ENCODE measurements at regions not wholly inside any gene's neighbourhood (a gene's known extent, or its start where the extent isn't known, plus 50 kb on each side); places are given as distances from the start of the nearest gene placed in this dataset.
A peak's percentile ranks its signal among the peaks of the same experiment; 100 is the strongest.
"Not testable (repeated sequence)": the region's sequence is repeated elsewhere in the genome, so short reads cannot be mapped to it uniquely, and the experiment has no call there.

DNA sequence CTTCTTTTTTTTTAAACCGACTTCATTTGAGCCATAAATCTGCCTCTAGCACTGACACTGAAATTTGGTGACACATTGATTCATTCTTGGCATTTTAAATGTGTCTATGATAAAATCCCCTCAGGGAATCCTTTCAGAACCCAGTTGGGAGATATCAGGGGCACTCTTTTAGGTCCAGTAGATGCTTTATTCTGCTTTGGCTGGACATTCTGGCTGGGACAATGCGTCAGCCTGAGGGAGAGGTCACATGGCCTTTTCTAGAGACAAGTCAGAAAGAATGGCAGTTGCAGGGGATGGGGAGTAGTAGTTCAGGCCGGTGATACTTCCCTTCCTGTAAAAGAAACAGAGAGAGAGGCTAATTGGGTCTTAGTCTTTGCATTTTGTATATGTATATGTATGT, 63.1 kb downstream of the TRIM43 start:
- ATAC-seq; H3K4me1 ChIP-seq; DNase-seq; H3K27me3 ChIP-seq (ENCODE audit: insufficient read depth in 3 of 3, low read length in 2 of 3); H3K27ac ChIP-seq; H3K36me3 ChIP-seq (ENCODE audit: insufficient read depth in 1 of 2, low read depth in 1 of 2); H3K9me3 ChIP-seq; intact Hi-C loops (cut with DNase I); H3K4me3 ChIP-seq: not testable (repeated sequence)
- WGBS, 3 donors: no CpG with 5 or more reads among the region's 3 CpGs

DNA sequence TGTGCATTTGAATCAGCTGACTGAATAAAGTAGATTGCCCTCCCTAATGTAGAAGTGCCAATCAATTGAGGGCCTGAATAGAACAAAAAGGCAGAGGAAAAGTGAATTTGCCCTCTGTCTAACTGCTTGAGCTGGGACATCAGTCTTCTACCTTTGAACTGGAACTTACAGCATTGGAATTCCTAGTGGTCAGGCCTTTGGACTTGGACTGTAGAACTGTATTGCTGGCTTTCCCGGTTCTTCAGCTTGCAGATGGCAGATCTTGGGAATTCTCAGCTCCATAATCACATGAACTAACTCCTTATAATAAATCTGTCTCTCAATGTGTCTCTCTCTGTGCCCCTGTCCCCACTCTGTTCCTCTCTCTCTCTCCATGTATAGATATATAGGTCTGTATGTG, 64.8 kb downstream of the TRIM43 start:
- H3K27ac ChIP-seq; H3K4me1 ChIP-seq; H3K4me3 ChIP-seq; H3K27me3 ChIP-seq (ENCODE audit: insufficient read depth in 3 of 3, low read length in 2 of 3); H3K9me3 ChIP-seq; DNase-seq; intact Hi-C loops (cut with DNase I); H3K36me3 ChIP-seq (ENCODE audit: insufficient read depth in 1 of 2, low read depth in 1 of 2); ATAC-seq: not testable (repeated sequence)
- 90 to 100% (median 100%) methylated on average over 1 of the region's 1 CpG for WGBS, 3 donors

DNA sequence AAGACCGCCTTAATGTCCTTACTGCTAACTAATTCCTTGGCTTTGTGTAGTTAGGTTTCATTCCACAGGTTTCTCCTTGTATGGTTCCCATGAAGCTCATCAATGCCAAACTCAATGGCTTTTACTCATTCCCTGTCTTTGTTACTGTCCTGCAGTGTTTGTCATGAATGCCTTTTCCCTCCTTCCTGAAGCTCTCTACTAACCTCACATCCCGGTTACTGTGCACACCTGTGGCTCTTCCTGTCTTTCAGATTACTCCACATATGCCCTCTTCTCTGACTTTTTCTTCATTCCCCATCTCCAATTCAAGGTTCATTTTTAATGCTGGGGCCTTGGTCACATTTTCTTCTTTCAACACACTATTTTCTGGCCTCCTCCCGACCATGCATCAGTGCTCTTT, 66.1 kb downstream of the TRIM43 start:
- H3K27ac ChIP-seq; H3K4me3 ChIP-seq; H3K27me3 ChIP-seq (ENCODE audit: insufficient read depth in 3 of 3, low read length in 2 of 3); H3K36me3 ChIP-seq (ENCODE audit: insufficient read depth in 1 of 2, low read depth in 1 of 2); H3K9me3 ChIP-seq; DNase-seq; H3K4me1 ChIP-seq; intact Hi-C loops (cut with DNase I); ATAC-seq: not testable (repeated sequence)
- 93 to 96% (median 96%) methylated on average over 3 of the region's 3 CpGs for WGBS, 3 donors

DNA sequence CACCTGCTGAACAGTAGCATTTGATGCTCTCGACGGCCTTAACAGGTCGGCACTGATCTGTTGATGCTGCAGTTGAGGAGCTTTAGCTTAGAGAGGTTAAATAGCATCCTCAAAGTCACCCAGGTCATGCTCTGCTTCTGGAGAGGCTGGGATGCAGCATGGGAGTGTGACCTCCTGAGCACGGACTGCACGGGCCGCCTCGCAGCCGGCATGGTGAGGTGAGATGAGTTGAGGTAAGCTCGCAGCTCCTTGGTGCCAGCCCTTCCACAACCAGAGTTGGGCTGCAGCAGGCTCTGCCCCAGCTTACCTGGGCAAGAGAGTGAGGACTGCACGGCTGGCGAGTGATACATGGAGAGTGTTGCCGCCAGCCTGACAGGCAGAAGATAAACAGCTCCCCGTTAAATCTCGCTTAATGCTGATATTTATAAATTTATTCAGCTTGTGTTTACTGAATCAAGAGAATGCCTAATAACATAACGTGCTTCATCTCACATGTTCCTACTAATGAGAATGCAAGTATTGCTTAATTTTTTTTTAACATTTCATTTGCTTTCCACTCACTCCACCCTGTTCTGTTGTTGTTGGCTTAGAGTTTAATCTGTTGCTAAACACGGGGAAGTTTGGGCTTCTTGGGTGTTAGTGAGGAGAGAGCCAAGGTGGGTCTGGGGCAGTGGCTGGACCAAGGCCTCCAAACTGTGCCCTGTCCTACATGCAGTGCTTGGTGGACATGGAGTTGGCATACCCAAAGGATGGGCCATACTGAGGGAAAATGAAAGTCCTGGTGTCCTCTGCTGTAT, 69.2 kb downstream of the TRIM43 start:
- H3K4me3 ChIP-seq; ATAC-seq; H3K9me3 ChIP-seq; H3K4me1 ChIP-seq; H3K27me3 ChIP-seq (ENCODE audit: insufficient read depth in 3 of 3, low read length in 2 of 3); intact Hi-C loops (cut with DNase I); H3K27ac ChIP-seq; DNase-seq; H3K36me3 ChIP-seq (ENCODE audit: insufficient read depth in 1 of 2, low read depth in 1 of 2): not testable (repeated sequence)
- WGBS, 3 donors: 91 to 96% (median 94%) methylated on average over 15 to 16 of the region's 16 CpGs

DNA sequence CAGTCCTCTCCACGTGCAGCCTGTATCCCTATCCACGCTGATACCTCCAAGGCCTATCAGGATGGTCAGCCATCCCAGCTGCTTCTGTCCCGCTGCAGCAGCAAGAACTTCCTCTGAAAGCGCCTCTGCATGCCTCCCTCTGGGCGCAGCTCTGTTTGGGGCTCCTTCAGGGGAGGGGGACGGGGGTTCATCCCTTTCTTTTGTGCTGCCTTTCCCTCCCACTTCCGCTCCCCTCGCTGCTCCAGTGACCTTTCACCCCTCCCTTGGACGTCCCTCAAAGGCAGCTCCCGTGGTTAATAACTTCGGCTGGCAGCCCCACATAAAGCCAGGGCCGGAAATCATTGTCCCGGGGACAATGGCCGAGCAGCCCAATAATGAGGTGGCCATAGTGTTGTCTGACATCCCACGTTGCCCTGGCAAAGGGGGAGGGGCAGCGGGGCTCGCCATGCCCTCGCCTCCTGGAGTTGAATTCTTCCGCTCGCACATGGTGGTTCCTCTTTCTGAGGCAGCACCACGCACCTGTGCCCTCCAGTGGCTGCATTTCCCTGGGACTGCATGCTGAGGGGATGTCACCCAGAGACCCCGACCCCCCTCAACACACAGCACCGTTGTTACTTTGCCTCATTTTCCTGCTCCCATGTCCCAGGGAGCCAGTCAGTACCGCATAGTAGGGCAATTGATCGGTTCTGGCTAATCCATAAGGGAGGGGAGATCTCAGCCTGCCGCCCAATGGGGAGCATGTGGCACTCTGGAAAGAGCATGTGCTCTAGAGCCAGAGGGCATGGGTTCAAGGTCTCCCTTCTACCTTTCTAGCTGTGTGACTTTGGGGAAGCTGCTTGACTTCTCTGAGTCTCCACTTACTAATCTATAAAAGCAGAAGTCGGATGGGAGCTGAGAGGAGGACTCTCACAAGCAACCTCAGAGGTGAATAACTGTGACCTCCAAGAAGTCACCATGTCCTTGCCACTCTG, 72.0 kb downstream of the TRIM43 start:
- H3K4me3 ChIP-seq; H3K4me1 ChIP-seq; ATAC-seq; H3K27me3 ChIP-seq (ENCODE audit: insufficient read depth in 3 of 3, low read length in 2 of 3); H3K27ac ChIP-seq; intact Hi-C loops (cut with DNase I); H3K9me3 ChIP-seq; DNase-seq; H3K36me3 ChIP-seq (ENCODE audit: insufficient read depth in 1 of 2, low read depth in 1 of 2): not testable (repeated sequence)
- WGBS, 3 donors: 59 to 73% (median 63%) methylated on average over 24 to 27 of the region's 27 CpGs

DNA sequence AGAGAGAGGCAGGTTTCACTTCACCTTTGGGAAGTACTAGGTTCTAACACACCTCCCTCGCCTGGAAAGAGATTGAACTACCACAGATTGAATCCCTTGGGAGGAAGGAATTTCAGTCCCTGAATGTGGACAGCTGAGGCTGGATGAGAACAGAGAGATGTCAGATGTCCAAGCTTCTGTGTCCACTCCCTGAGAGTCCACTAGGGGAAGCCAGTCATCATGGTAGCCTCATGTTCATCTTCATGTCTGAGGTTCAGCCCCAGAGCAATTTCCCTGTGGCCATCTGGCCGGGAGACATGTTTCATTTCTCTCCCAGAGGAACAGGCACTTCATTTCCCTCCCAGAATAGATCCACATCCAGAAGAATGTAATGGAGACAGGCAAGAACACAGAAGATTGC, 74.8 kb downstream of the TRIM43 start:
- intact Hi-C loops (cut with DNase I); H3K27ac ChIP-seq; DNase-seq; H3K4me1 ChIP-seq; H3K27me3 ChIP-seq (ENCODE audit: insufficient read depth in 3 of 3, low read length in 2 of 3); H3K9me3 ChIP-seq; H3K4me3 ChIP-seq; H3K36me3 ChIP-seq (ENCODE audit: insufficient read depth in 1 of 2, low read depth in 1 of 2): not testable (repeated sequence)
- 45 to 65% (median 57%) methylated on average over 2 of the region's 2 CpGs for WGBS, 3 donors
- peak in 1 of 4 donors; percentile 46 for ATAC-seq

DNA sequence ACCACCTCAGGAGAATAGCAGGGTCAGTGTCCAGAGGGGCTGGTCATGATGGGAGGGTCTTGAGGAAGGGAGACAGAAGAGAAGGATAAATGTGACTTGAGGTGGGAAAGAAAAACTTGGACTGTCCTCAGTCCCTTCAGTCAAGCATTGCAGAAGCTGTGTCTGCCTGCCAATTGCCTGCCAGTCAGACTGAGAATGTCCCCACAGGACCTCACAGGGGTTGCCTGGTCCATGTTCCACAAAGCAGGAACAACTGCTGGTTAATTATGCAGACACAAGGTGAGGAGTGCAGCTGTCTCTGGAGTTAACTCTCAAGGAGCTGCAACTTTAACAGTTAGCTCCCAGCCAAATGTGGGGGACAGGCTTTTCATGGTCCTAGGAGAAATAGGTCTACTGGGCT, 75.7 kb downstream of the TRIM43 start:
- Histone ChIP-seq H3K27me3 (ENCODE audit: insufficient read depth in 3 of 3, low read length in 2 of 3) (peaks cover 0 to 5% (median 2%) of the 10 kb centered on the region in 3 donors), H3K4me3 (no peak overlapping the region), H3K9me3 (no peaks in the 10 kb centered on the region), H3K4me1 (no peaks in the 10 kb centered on the region), H3K27ac (no peak overlapping the region), H3K36me3 (ENCODE audit: insufficient read depth in 1 of 2, low read depth in 1 of 2) (no peaks in the 10 kb centered on the region)
- DNase-seq (no peak), ATAC-seq (no peak)
- intact Hi-C loops (cut with DNase I): no loop called here
- TF ChIP-seq, protein P1, sequence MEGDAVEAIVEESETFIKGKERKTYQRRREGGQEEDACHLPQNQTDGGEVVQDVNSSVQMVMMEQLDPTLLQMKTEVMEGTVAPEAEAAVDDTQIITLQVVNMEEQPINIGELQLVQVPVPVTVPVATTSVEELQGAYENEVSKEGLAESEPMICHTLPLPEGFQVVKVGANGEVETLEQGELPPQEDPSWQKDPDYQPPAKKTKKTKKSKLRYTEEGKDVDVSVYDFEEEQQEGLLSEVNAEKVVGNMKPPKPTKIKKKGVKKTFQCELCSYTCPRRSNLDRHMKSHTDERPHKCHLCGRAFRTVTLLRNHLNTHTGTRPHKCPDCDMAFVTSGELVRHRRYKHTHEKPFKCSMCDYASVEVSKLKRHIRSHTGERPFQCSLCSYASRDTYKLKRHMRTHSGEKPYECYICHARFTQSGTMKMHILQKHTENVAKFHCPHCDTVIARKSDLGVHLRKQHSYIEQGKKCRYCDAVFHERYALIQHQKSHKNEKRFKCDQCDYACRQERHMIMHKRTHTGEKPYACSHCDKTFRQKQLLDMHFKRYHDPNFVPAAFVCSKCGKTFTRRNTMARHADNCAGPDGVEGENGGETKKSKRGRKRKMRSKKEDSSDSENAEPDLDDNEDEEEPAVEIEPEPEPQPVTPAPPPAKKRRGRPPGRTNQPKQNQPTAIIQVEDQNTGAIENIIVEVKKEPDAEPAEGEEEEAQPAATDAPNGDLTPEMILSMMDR (IDR thresholded peaks at IDR 0.05): no peak

DNA sequence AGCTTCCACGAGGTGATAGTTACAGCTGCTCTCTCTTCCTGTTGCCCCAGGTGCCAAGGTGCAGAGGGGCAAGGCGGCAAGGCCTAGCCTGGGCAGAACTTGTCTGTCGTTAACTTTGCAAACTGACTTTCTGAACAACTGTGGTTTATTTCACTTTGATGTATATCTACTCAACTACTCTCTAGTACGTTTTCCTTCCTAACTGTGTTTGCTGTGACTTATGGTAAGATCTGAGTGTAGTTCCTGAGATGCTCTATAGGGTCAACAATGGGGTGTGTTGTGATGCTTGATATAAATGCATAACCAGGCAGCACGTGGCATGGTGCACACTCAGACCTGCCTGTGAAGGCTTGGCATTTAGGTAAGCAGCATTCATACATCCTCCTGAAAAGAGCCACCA, 77.1 kb downstream of the TRIM43 start:
- intact Hi-C loops (cut with DNase I); H3K27ac ChIP-seq; H3K4me3 ChIP-seq; H3K36me3 ChIP-seq (ENCODE audit: insufficient read depth in 1 of 2, low read depth in 1 of 2); ATAC-seq; H3K27me3 ChIP-seq (ENCODE audit: insufficient read depth in 3 of 3, low read length in 2 of 3); H3K9me3 ChIP-seq; DNase-seq; H3K4me1 ChIP-seq: not testable (repeated sequence)
- 81 to 84% (median 81%) methylated on average over 5 of the region's 5 CpGs for WGBS, 3 donors

Measured in psoas muscle (tissue), 7 donors.